ENCODE measurements at regions not wholly inside any gene's neighbourhood (a gene's known extent, or its start where the extent isn't known, plus 50 kb on each side); places are given as distances from the start of the nearest gene placed in this dataset.

DNA sequence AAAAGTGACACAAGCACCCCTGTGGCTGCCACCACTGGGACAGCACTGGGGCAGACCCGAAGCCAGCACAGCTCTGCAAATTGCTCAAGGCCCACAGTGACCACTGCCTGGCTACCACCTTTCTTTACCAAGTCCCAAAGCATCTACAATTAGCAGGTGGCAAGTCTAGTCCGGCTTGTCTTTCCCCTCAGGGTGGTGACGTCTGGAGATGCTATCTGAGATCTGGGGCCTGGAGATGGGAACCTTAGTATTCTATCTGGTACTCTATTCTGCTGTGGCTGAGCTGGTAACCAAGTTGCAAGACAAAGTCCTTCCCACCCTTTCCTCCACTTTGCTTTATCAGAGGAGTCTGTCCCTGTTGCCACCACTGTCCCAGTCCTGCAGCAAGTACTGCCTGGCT, 1010.1 kb upstream of the FLRT2 start:
- Histone ChIP-seq H3K4me3 (no peak overlapping the region), H3K4me1 (no peaks in the 10 kb centered on the region), H3K36me3 (no peaks in the 10 kb centered on the region), H3K27ac (no peak overlapping the region), H3K9me3 (peaks cover 0 to 4% of the 10 kb centered on the region in 2 donors), H3K27me3 (no peaks in the 10 kb centered on the region)
- WGBS, 2 donors (ENCODE audit: low coverage in 1 of 2), result 58 to 80% methylated on average over 3 of the region's 3 CpGs
- in situ Hi-C loops (cut with MboI; ENCODE audit: low pct_ligation_motif_present in 1 of 4, low pct_unique_long_range_greater_than_20kb in 1 of 4, low sequenced_read_pairs in 3 of 4), result no loop called here
- TF ChIP-seq, protein P1, sequence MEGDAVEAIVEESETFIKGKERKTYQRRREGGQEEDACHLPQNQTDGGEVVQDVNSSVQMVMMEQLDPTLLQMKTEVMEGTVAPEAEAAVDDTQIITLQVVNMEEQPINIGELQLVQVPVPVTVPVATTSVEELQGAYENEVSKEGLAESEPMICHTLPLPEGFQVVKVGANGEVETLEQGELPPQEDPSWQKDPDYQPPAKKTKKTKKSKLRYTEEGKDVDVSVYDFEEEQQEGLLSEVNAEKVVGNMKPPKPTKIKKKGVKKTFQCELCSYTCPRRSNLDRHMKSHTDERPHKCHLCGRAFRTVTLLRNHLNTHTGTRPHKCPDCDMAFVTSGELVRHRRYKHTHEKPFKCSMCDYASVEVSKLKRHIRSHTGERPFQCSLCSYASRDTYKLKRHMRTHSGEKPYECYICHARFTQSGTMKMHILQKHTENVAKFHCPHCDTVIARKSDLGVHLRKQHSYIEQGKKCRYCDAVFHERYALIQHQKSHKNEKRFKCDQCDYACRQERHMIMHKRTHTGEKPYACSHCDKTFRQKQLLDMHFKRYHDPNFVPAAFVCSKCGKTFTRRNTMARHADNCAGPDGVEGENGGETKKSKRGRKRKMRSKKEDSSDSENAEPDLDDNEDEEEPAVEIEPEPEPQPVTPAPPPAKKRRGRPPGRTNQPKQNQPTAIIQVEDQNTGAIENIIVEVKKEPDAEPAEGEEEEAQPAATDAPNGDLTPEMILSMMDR (IDR thresholded peaks at IDR 0.05), result no peak
- TF ChIP-seq EP300 (IDR thresholded peaks at IDR 0.05; ENCODE audit: low read depth) (no peak), POLR2A (IDR thresholded peaks at IDR 0.05) (no peak), POLR2AphosphoS5 (IDR thresholded peaks at IDR 0.05) (no peak)
- DNase-seq, result no peak
- intact Hi-C loops (cut with DNase I; ENCODE audit: low total_unique reads), result loop anchor here (5.0 kb wide), 1 partner anchor 218 kb away; no protein-coding TSS in a partner anchor

GRCh38 chr14:84520711-84521338, 1009.1 kb upstream of the FLRT2 start:
- Histone ChIP-seq H3K4me1 (no peaks in the 10 kb centered on the region), H3K4me3 (no peak overlapping the region), H3K9me3 (no peaks in the 10 kb centered on the region), H3K27ac (no peak overlapping the region), H3K36me3 (no peaks in the 10 kb centered on the region), H3K27me3 (no peaks in the 10 kb centered on the region)
- in situ Hi-C loops (cut with MboI; ENCODE audit: low pct_ligation_motif_present in 1 of 4, low pct_unique_long_range_greater_than_20kb in 1 of 4, low sequenced_read_pairs in 3 of 4) (no loop called here), intact Hi-C loops (cut with DNase I; ENCODE audit: low total_unique reads) (loop anchor here (5.0 kb wide), 1 partner anchor 219 kb away; no protein-coding TSS in a partner anchor)
- DNase-seq, result no peak
- WGBS, 2 donors (ENCODE audit: low coverage in 1 of 2), result 86% methylated on average over 1 of the region's 1 CpG; no CpG with 5 or more reads in 1 of the 2 donors
- TF ChIP-seq EP300 (IDR thresholded peaks at IDR 0.05; ENCODE audit: low read depth) (no peak), POLR2AphosphoS5 (IDR thresholded peaks at IDR 0.05) (no peak), POLR2A (IDR thresholded peaks at IDR 0.05) (no peak)
- TF ChIP-seq, protein P1 (IDR thresholded peaks at IDR 0.05), result no peak

- intact Hi-C loops (cut with DNase I; ENCODE audit: low total_unique reads), result loop anchor here (5.0 kb wide), 1 partner anchor 221 kb away; no protein-coding TSS in a partner anchor
- no peak overlapping the region for H3K4me3 ChIP-seq
- DNase-seq, result no peak
- in situ Hi-C loops (cut with MboI; ENCODE audit: low pct_ligation_motif_present in 1 of 4, low pct_unique_long_range_greater_than_20kb in 1 of 4, low sequenced_read_pairs in 3 of 4), result no loop called here
- H3K4me1 ChIP-seq, result no peaks in the 10 kb centered on the region
- 88 to 92% methylated on average over 2 of the region's 2 CpGs for WGBS, 2 donors (ENCODE audit: low coverage in 1 of 2)
- H3K27ac ChIP-seq, result no peak overlapping the region
- H3K9me3 ChIP-seq, result no peaks in the 10 kb centered on the region
- TF ChIP-seq, protein P1 (IDR thresholded peaks at IDR 0.05), result no peak
- no peaks in the 10 kb centered on the region for H3K27me3 ChIP-seq
- H3K36me3 ChIP-seq, result no peaks in the 10 kb centered on the region
Observed at GRCh38 chr14:84523746-84524145, 1006.2 kb upstream of the FLRT2 start.

DNA sequence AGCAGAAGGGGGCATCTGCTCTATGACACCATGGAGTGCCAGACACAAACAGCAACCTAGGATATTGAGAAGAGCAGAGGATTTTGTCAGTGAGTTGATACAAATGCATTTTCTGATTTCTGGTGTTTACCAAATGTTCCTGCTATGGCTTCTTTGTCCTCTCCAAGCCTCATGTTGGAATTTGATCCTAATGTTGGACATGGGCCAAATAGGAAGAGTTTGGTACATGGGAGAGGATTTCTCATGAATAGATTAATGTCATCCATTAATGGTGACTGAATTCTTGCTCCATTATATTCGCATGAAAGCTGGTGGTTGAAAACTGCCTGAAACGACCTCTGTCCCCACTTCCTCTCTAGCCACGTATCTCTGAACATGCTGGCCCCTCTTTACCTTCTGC, 1002.2 kb upstream of the FLRT2 start:
- H3K27ac ChIP-seq, result no peak overlapping the region
- TF ChIP-seq EP300 (IDR thresholded peaks at IDR 0.05; ENCODE audit: low read depth) (no peak), POLR2AphosphoS5 (IDR thresholded peaks at IDR 0.05) (no peak), POLR2A (IDR thresholded peaks at IDR 0.05) (no peak)
- TF ChIP-seq, protein P1 (IDR thresholded peaks at IDR 0.05), result no peak
- H3K4me1 ChIP-seq, result no peaks in the 10 kb centered on the region
- H3K27me3 ChIP-seq, result no peaks in the 10 kb centered on the region
- no peak overlapping the region for H3K4me3 ChIP-seq
- no peaks in the 10 kb centered on the region for H3K36me3 ChIP-seq
- no peak for DNase-seq
- 54% methylated on average over 3 of the region's 3 CpGs; no CpG with 5 or more reads in 1 of the 2 donors for WGBS, 2 donors (ENCODE audit: low coverage in 1 of 2)
- intact Hi-C loops (cut with DNase I; ENCODE audit: low total_unique reads) (no loop called here), in situ Hi-C loops (cut with MboI; ENCODE audit: low pct_ligation_motif_present in 1 of 4, low pct_unique_long_range_greater_than_20kb in 1 of 4, low sequenced_read_pairs in 3 of 4) (no loop called here)
- no peaks in the 10 kb centered on the region for H3K9me3 ChIP-seq

Measured in transverse colon (tissue), 4 donors.